Cardiac fibroblast (primary cell): ENCODE measurements at regions not wholly inside any gene's neighbourhood (a gene's known extent, or its start where the extent isn't known, plus 50 kb on each side); places are given as distances from the start of the nearest gene placed in this dataset.
"Not testable (repeated sequence)": the region's sequence is repeated elsewhere in the genome, so short reads cannot be mapped to it uniquely, and the experiment has no call there.

ENCODE experiments used
- DNase-seq, 2 donors: peaks; one replicate each; pipeline versions ENCODE4 v3.0.0 to v3.0.0-alpha.2; 2010; ENCODE audit warnings: low read depth in 2 of 2
- H3K4me3 ChIP-seq, 2 donors: replicated peaks in 1 of 2; 1 replicate in 1 of 2; 2 replicates in 1 of 2; pipeline ENCODE4 v1.5.1; 2011; ENCODE audit warnings: low read depth in 2 of 2, low read length in 2 of 2, mild to moderate bottlenecking in 2 of 2, moderate library complexity in 1 of 2
- TF ChIP-seq, protein P1 (sequence below): IDR thresholded peaks from one replicate; pipeline ENCODE4 v1.5.1; 2011; ENCODE audit warnings: low read depth, mild to moderate bottlenecking, low read length, inconsistent platforms

- no peak overlapping the region for H3K4me3 ChIP-seq
- TF ChIP-seq, protein P1, sequence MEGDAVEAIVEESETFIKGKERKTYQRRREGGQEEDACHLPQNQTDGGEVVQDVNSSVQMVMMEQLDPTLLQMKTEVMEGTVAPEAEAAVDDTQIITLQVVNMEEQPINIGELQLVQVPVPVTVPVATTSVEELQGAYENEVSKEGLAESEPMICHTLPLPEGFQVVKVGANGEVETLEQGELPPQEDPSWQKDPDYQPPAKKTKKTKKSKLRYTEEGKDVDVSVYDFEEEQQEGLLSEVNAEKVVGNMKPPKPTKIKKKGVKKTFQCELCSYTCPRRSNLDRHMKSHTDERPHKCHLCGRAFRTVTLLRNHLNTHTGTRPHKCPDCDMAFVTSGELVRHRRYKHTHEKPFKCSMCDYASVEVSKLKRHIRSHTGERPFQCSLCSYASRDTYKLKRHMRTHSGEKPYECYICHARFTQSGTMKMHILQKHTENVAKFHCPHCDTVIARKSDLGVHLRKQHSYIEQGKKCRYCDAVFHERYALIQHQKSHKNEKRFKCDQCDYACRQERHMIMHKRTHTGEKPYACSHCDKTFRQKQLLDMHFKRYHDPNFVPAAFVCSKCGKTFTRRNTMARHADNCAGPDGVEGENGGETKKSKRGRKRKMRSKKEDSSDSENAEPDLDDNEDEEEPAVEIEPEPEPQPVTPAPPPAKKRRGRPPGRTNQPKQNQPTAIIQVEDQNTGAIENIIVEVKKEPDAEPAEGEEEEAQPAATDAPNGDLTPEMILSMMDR, result no peak
- DNase-seq, result no peak
Observed at GRCh38 chr6:8944548-8944947, 509.2 kb upstream of the SLC35B3 start.

GRCh38 chr6:8943073-8943472 lies 507.7 kb upstream of the SLC35B3 start:
- TF ChIP-seq, protein P1, result no peak
- DNase-seq, result no peak

GRCh38 chr6:8941577-8941976 lies 506.2 kb upstream of the SLC35B3 start:
- H3K4me3 ChIP-seq, result no peak overlapping the region
- TF ChIP-seq, protein P1, result no peak
- no peak for DNase-seq

More at GRCh38 chr6:8943073-8943472, 507.7 kb upstream of the SLC35B3 start:
- no peak overlapping the region for H3K4me3 ChIP-seq

- TF ChIP-seq, protein P1, result no peak
- no peak for DNase-seq
- no peak overlapping the region for H3K4me3 ChIP-seq
Observed at GRCh38 chr6:8940356-8940755, 505.0 kb upstream of the SLC35B3 start.

- no peak overlapping the region for H3K4me3 ChIP-seq
- DNase-seq, result no peak
- TF ChIP-seq, protein P1, result no peak
Observed at GRCh38 chr6:8939615-8940014, 504.3 kb upstream of the SLC35B3 start.

GRCh38 chr6:8934318-8934717 lies 499.0 kb upstream of the SLC35B3 start:
- DNase-seq, result no peak
- no peak overlapping the region for H3K4me3 ChIP-seq
- TF ChIP-seq, protein P1, result no peak

- TF ChIP-seq, protein P1, result no peak
- no peak for DNase-seq
Observed at GRCh38 chr6:8930009-8930408, 494.7 kb upstream of the SLC35B3 start.

GRCh38 chr6:8920244-8920643 lies 484.9 kb upstream of the SLC35B3 start:
- not testable (repeated sequence) for DNase-seq, H3K4me3 ChIP-seq

More at GRCh38 chr6:8930009-8930408, 494.7 kb upstream of the SLC35B3 start:
- no peak overlapping the region for H3K4me3 ChIP-seq
